ENCODE measurements at regions not wholly inside any gene's neighbourhood (a gene's known extent, or its start where the extent isn't known, plus 50 kb on each side); places are given as distances from the start of the nearest gene placed in this dataset.
"Not testable (repeated sequence)": the region's sequence is repeated elsewhere in the genome, so short reads cannot be mapped to it uniquely, and the experiment has no call there.

GRCh38 chr12:9473638-9474037 is 134.1 kb downstream of the KLRB1 start:
- not testable (repeated sequence) for H3K27ac Mint-ChIP-seq; H3K36me3 Mint-ChIP-seq (ENCODE audit: low read depth); DNase-seq; H3K4me1 Mint-ChIP-seq (ENCODE audit: low read depth); H3K4me3 Mint-ChIP-seq; H3K27me3 Mint-ChIP-seq (ENCODE audit: insufficient read depth); H3K9me3 Mint-ChIP-seq

GRCh38 chr12:9471501-9471900 is 136.2 kb downstream of the KLRB1 start:
- H3K4me1 Mint-ChIP-seq (ENCODE audit: low read depth); DNase-seq; H3K36me3 Mint-ChIP-seq (ENCODE audit: low read depth); H3K4me3 Mint-ChIP-seq; H3K27ac Mint-ChIP-seq; H3K27me3 Mint-ChIP-seq (ENCODE audit: insufficient read depth); H3K9me3 Mint-ChIP-seq: not testable (repeated sequence)

GRCh38 chr12:9470367-9470766 is 137.3 kb downstream of the KLRB1 start:
- H3K36me3 Mint-ChIP-seq (ENCODE audit: low read depth); H3K27me3 Mint-ChIP-seq (ENCODE audit: insufficient read depth); H3K27ac Mint-ChIP-seq; H3K9me3 Mint-ChIP-seq; H3K4me1 Mint-ChIP-seq (ENCODE audit: low read depth); DNase-seq; H3K4me3 Mint-ChIP-seq: not testable (repeated sequence)

- not testable (repeated sequence) for H3K4me3 Mint-ChIP-seq; DNase-seq; H3K27me3 Mint-ChIP-seq (ENCODE audit: insufficient read depth); H3K4me1 Mint-ChIP-seq (ENCODE audit: low read depth); H3K9me3 Mint-ChIP-seq; H3K36me3 Mint-ChIP-seq (ENCODE audit: low read depth); H3K27ac Mint-ChIP-seq
Measured at GRCh38 chr12:9469956-9470355, 137.8 kb downstream of the KLRB1 start.

- H3K36me3 Mint-ChIP-seq (ENCODE audit: low read depth); H3K27ac Mint-ChIP-seq; H3K4me1 Mint-ChIP-seq (ENCODE audit: low read depth); H3K27me3 Mint-ChIP-seq (ENCODE audit: insufficient read depth); DNase-seq; H3K9me3 Mint-ChIP-seq; H3K4me3 Mint-ChIP-seq: not testable (repeated sequence)
Measured at GRCh38 chr12:9469463-9469862, 138.3 kb downstream of the KLRB1 start.

- H3K4me3 Mint-ChIP-seq; H3K36me3 Mint-ChIP-seq (ENCODE audit: low read depth); H3K27me3 Mint-ChIP-seq (ENCODE audit: insufficient read depth); H3K9me3 Mint-ChIP-seq; H3K27ac Mint-ChIP-seq; H3K4me1 Mint-ChIP-seq (ENCODE audit: low read depth); DNase-seq: not testable (repeated sequence)
- peak; percentile 52; the same call in 1 of the 2 replicates for TF ChIP-seq CTCF (IDR thresholded peaks at IDR 0.05)
Measured at GRCh38 chr12:9468998-9469397, 138.7 kb downstream of the KLRB1 start.

- H3K27ac Mint-ChIP-seq; DNase-seq; H3K36me3 Mint-ChIP-seq (ENCODE audit: low read depth); H3K4me1 Mint-ChIP-seq (ENCODE audit: low read depth); H3K27me3 Mint-ChIP-seq (ENCODE audit: insufficient read depth); H3K4me3 Mint-ChIP-seq; H3K9me3 Mint-ChIP-seq: not testable (repeated sequence)
Measured at GRCh38 chr12:9468144-9468543, 139.6 kb downstream of the KLRB1 start.

GRCh38 chr12:9464408-9464807 is 143.3 kb downstream of the KLRB1 start:
- Mint-ChIP-seq H3K27me3 (ENCODE audit: insufficient read depth) (no peaks in the 10 kb centered on the region; the same call in 1 of the 2 replicates), H3K9me3 (no peaks in the 10 kb centered on the region), H3K4me3 (no peak overlapping the region), H3K4me1 (ENCODE audit: low read depth) (no peaks in the 10 kb centered on the region), H3K36me3 (ENCODE audit: low read depth) (no peaks in the 10 kb centered on the region), H3K27ac (no peak overlapping the region)
- TF ChIP-seq CTCF (IDR thresholded peaks at IDR 0.05): no peak
- DNase-seq: no peak

- H3K9me3 Mint-ChIP-seq; H3K36me3 Mint-ChIP-seq (ENCODE audit: low read depth); H3K4me1 Mint-ChIP-seq (ENCODE audit: low read depth); H3K27me3 Mint-ChIP-seq (ENCODE audit: insufficient read depth); H3K4me3 Mint-ChIP-seq; H3K27ac Mint-ChIP-seq: not testable (repeated sequence)
- DNase-seq: peak; percentile 48
Measured at GRCh38 chr12:9455516-9455915, 152.2 kb downstream of the KLRB1 start.

GRCh38 chr12:9454021-9454420 is 153.7 kb downstream of the KLRB1 start:
- not testable (repeated sequence) for H3K27ac Mint-ChIP-seq; H3K36me3 Mint-ChIP-seq (ENCODE audit: low read depth); H3K4me3 Mint-ChIP-seq; H3K9me3 Mint-ChIP-seq; H3K27me3 Mint-ChIP-seq (ENCODE audit: insufficient read depth); H3K4me1 Mint-ChIP-seq (ENCODE audit: low read depth)
- peak; percentile 25 for DNase-seq

GRCh38 chr12:9450127-9450567 is 157.6 kb downstream of the KLRB1 start:
- H3K36me3 Mint-ChIP-seq (ENCODE audit: low read depth); H3K27me3 Mint-ChIP-seq (ENCODE audit: insufficient read depth); H3K27ac Mint-ChIP-seq; H3K9me3 Mint-ChIP-seq: not testable (repeated sequence)
- peak overlapping the region; percentile 97; the same call in 1 of the 2 replicates for H3K4me3 Mint-ChIP-seq
- peaks cover 15% of the 10 kb centered on the region for H3K4me1 Mint-ChIP-seq (ENCODE audit: low read depth)
- peak; percentile 7 for DNase-seq

GRCh38 chr12:9449657-9450126 is 158.0 kb downstream of the KLRB1 start:
- H3K27me3 Mint-ChIP-seq (ENCODE audit: insufficient read depth); H3K36me3 Mint-ChIP-seq (ENCODE audit: low read depth); H3K9me3 Mint-ChIP-seq; H3K27ac Mint-ChIP-seq: not testable (repeated sequence)
- DNase-seq: peak; percentile 32
- Mint-ChIP-seq H3K4me1 (ENCODE audit: low read depth) (peaks cover 15% of the 10 kb centered on the region), H3K4me3 (peak overlapping the region; percentile 97)
